Astrocyte (in vitro differentiated cells and primary cell): ENCODE measurements at regions not wholly inside any gene's neighbourhood (a gene's known extent, or its start where the extent isn't known, plus 50 kb on each side); places are given as distances from the start of the nearest gene placed in this dataset.

Experiments used
- DNase-seq: peaks from one replicate; pipeline ENCODE4 v3.0.0-alpha.2; 2010; ENCODE audit warnings: low read depth
- FAIRE-seq: peaks from 2 replicates; lab custom pipeline; 2011; peaks lifted over from hg19 to GRCh38; lab: Jason Lieb, UNC
- H2AFZ ChIP-seq: 2 replicates; pipeline ENCODE4 v1.6.0; 2012; ENCODE audit warnings: low read depth, low read length, inconsistent platforms
- H3K27ac ChIP-seq: 2 replicates; pipeline ENCODE4 v1.5.1; 2011; ENCODE audit warnings: low read depth, low read length, inconsistent platforms
- H3K27me3 ChIP-seq: 2 replicates; pipeline ENCODE4 v1.6.0; 2011; ENCODE audit warnings: low read length, inconsistent platforms; ENCODE audit not compliant: insufficient read depth
- H3K36me3 ChIP-seq: 2 replicates; pipeline ENCODE4 v1.5.1; 2011; ENCODE audit warnings: low read length, inconsistent platforms; ENCODE audit not compliant: insufficient read depth
- H3K4me1 ChIP-seq: 2 replicates; pipeline ENCODE4 v1.5.1; 2011; ENCODE audit warnings: low read length, inconsistent platforms; ENCODE audit not compliant: insufficient read depth
- H3K4me2 ChIP-seq: 2 replicates; pipeline ENCODE4 v1.6.0; 2012; ENCODE audit warnings: low read length, inconsistent platforms
- H3K4me3 ChIP-seq: 2 replicates; pipeline ENCODE4 v1.5.1; 2011; ENCODE audit warnings: low read depth, mild to moderate bottlenecking, low read length, inconsistent platforms; ENCODE audit not compliant: insufficient read depth
- H3K79me2 ChIP-seq: 2 replicates; pipeline ENCODE4 v1.6.0; 2012; ENCODE audit warnings: mild to moderate bottlenecking, low read length, inconsistent platforms; ENCODE audit not compliant: insufficient read depth
- H3K9ac ChIP-seq: 2 replicates; pipeline ENCODE4 v1.6.0; 2012; ENCODE audit warnings: mild to moderate bottlenecking, low read length, inconsistent platforms
- H3K9me3 ChIP-seq: 2 replicates; pipeline ENCODE4 v1.5.1; 2012; ENCODE audit warnings: low read depth, mild to moderate bottlenecking, low read length, inconsistent platforms; ENCODE audit not compliant: insufficient read depth
- H4K20me1 ChIP-seq: 2 replicates; pipeline ENCODE4 v1.6.0; 2012; ENCODE audit warnings: low read length, inconsistent platforms; ENCODE audit not compliant: insufficient read depth
- H3K27ac Mint-ChIP-seq: one replicate; pipeline ENCODE4 v1.8.0; 2021; ENCODE audit warnings: mild to moderate bottlenecking, mixed read lengths; ENCODE audit not compliant: unreplicated experiment
- H3K27me3 Mint-ChIP-seq: one replicate; pipeline ENCODE4 v1.8.0; 2021; ENCODE audit warnings: low read depth, mixed read lengths; ENCODE audit not compliant: unreplicated experiment
- H3K36me3 Mint-ChIP-seq: one replicate; pipeline ENCODE4 v1.8.0; 2021; ENCODE audit warnings: low read depth, mixed read lengths; ENCODE audit not compliant: unreplicated experiment
- H3K4me1 Mint-ChIP-seq: one replicate; pipeline ENCODE4 v1.8.0; 2021; ENCODE audit warnings: low read depth, mixed read lengths; ENCODE audit not compliant: unreplicated experiment
- H3K4me3 Mint-ChIP-seq: one replicate; pipeline ENCODE4 v1.8.0; 2021; ENCODE audit warnings: mild to moderate bottlenecking, moderate library complexity, mixed read lengths; ENCODE audit not compliant: unreplicated experiment
- H3K9me3 Mint-ChIP-seq: one replicate; pipeline ENCODE4 v1.8.0; 2021; ENCODE audit warnings: mild to moderate bottlenecking, mixed read lengths; ENCODE audit not compliant: unreplicated experiment
- CTCF ChIP-seq: IDR thresholded peaks from 2 replicates; pipeline ENCODE4 v1.5.1; 2011; ENCODE audit warnings: low read depth, mild to moderate bottlenecking, inconsistent platforms, low read length, moderate library complexity; ENCODE audit not compliant: insufficient read depth
- EZH2 ChIP-seq: IDR thresholded peaks from 2 replicates; pipeline ENCODE4 v1.6.1; 2012; ENCODE audit warnings: mild to moderate bottlenecking, low read length, inconsistent platforms; ENCODE audit not compliant: insufficient read depth

- H3K4me3 Mint-ChIP-seq, result no peak overlapping the region
- H3K27ac ChIP-seq, result no peak overlapping the region
- no peak overlapping the region for H3K27ac Mint-ChIP-seq
- peaks cover 3% of the 10 kb centered on the region for H3K27me3 Mint-ChIP-seq
- H3K4me1 Mint-ChIP-seq, result peaks cover 2% of the 10 kb centered on the region
- no peak for DNase-seq
- H3K79me2 ChIP-seq, result no peaks in the 10 kb centered on the region
- H3K9me3 Mint-ChIP-seq, result peaks cover 3% of the 10 kb centered on the region
- no peak overlapping the region for H3K9ac ChIP-seq
- no peaks in the 10 kb centered on the region for H3K27me3 ChIP-seq
- no peaks in the 10 kb centered on the region for H4K20me1 ChIP-seq
- FAIRE-seq, result no peak
- no peaks in the 10 kb centered on the region for H3K36me3 Mint-ChIP-seq
- H3K4me2 ChIP-seq, result no peak overlapping the region
- no peak overlapping the region for H2AFZ ChIP-seq
- TF ChIP-seq CTCF (no peak), EZH2 (no peak)
- H3K36me3 ChIP-seq, result no peaks in the 10 kb centered on the region
- H3K4me1 ChIP-seq, result no peaks in the 10 kb centered on the region
- no peak overlapping the region for H3K4me3 ChIP-seq
- H3K9me3 ChIP-seq, result no peaks in the 10 kb centered on the region
These were observed 843.6 kb upstream of the ALCAM start for GRCh38 chr3:104523136-104523535.

GRCh38 chr3:104526901-104527401, 839.8 kb upstream of the ALCAM start:
- Histone ChIP-seq H3K27me3 (no peaks in the 10 kb centered on the region), H4K20me1 (no peaks in the 10 kb centered on the region), H3K79me2 (no peaks in the 10 kb centered on the region), H2AFZ (no peak overlapping the region), H3K27ac (no peak overlapping the region), H3K4me3 (no peak overlapping the region), H3K4me2 (no peak overlapping the region), H3K9ac (no peak overlapping the region), H3K4me1 (no peaks in the 10 kb centered on the region), H3K36me3 (no peaks in the 10 kb centered on the region), H3K9me3 (no peaks in the 10 kb centered on the region)
- no peak overlapping the region for H3K4me3 Mint-ChIP-seq
- TF ChIP-seq EZH2 (no peak), CTCF (no peak)
- FAIRE-seq (no peak), DNase-seq (no peak)
- H3K27ac Mint-ChIP-seq, result no peak overlapping the region
- peaks cover 2% of the 10 kb centered on the region for H3K4me1 Mint-ChIP-seq
- no peaks in the 10 kb centered on the region for H3K27me3 Mint-ChIP-seq
- H3K9me3 Mint-ChIP-seq, result peaks cover 3% of the 10 kb centered on the region
- H3K36me3 Mint-ChIP-seq, result no peaks in the 10 kb centered on the region

- Histone ChIP-seq H3K79me2 (no peaks in the 10 kb centered on the region), H3K36me3 (no peaks in the 10 kb centered on the region), H3K27ac (no peak overlapping the region), H3K9ac (no peak overlapping the region), H3K4me2 (no peak overlapping the region), H2AFZ (no peak overlapping the region), H3K4me1 (no peaks in the 10 kb centered on the region), H4K20me1 (no peaks in the 10 kb centered on the region), H3K4me3 (no peak overlapping the region), H3K27me3 (no peaks in the 10 kb centered on the region), H3K9me3 (no peaks in the 10 kb centered on the region)
- H3K4me1 Mint-ChIP-seq, result no peaks in the 10 kb centered on the region
- TF ChIP-seq EZH2 (no peak), CTCF (no peak)
- H3K27ac Mint-ChIP-seq, result no peak overlapping the region
- no peaks in the 10 kb centered on the region for H3K27me3 Mint-ChIP-seq
- FAIRE-seq (no peak), DNase-seq (no peak)
- peaks cover 7% of the 10 kb centered on the region for H3K9me3 Mint-ChIP-seq
- H3K4me3 Mint-ChIP-seq, result no peak overlapping the region
- no peaks in the 10 kb centered on the region for H3K36me3 Mint-ChIP-seq
These were observed 835.8 kb upstream of the ALCAM start for GRCh38 chr3:104530934-104531333.
